ENCODE measurements at regions not wholly inside any gene's neighbourhood (a gene's known extent, or its start where the extent isn't known, plus 50 kb on each side); places are given as distances from the start of the nearest gene placed in this dataset.

DNA sequence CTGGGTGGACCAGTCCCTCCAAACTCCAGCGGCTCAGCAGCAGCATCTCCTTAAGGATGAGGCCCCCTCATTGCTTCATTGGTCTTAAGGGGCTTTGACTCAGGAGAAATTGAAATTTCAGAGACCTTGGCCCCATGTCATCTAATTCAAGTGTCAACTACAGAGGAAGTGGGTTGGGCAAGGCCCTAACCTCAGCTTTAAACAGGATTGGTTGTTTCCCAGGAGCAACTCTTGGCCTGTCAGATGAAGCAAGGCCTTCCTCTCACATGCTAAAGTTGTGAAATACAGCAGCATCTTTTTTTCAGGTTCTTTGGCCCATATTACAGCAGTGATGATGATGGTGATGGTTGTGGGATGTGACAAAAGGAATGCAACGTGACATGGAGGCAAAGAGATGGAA is 348.3 kb downstream of the ICE1 start:
- Mint-ChIP-seq H3K27ac (no peak overlapping the region), H3K36me3 (ENCODE audit: low read depth) (no peaks in the 10 kb centered on the region), H3K27me3 (ENCODE audit: low read depth) (peaks cover 7% of the 10 kb centered on the region), H3K9me3 (no peaks in the 10 kb centered on the region), H3K4me3 (no peak overlapping the region), H3K4me1 (ENCODE audit: low read depth) (no peaks in the 10 kb centered on the region)
- DNase-seq = no peak
- CTCF ChIA-PET = interaction anchor here (0.5 kb wide), 1 partner anchor 246 kb away, joined by 3 read pairs; no protein-coding TSS in a partner anchor
- intact Hi-C loops (cut with micrococcal nuclease) = no loop called here

DNA sequence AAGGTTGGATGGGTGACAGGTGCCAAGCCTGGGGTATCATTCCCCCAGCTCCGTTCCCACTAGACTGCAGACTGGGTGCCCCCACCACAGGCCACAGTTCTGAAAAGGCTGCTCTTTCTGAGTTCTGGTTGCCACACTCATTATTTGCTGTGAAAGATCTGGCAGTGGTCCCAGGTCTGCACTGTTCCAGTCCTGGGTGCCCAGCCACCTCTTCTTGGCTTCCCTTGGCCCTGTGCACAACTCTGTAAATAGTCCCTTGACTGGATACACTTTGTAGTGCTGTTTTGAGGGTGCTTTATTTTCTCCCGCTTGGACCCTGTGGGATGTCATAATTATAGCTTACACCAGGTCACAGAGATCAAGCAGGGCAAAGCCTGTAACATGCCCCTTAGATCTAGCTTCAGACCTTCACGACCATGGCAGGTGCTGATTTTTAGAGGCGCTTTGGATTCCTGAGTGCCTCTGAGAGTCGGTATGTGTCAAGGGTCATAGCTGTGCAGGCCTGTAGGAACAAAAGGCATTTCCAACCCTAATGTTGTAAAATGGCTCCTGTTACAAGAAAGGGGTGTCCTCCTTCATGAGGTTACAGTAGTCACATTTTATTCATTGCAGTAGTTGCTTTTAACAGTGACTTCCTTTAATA is 344.9 kb downstream of the ICE1 start:
- Mint-ChIP-seq H3K36me3 (ENCODE audit: low read depth) (no peaks in the 10 kb centered on the region), H3K4me3 (no peak overlapping the region), H3K27ac (no peak overlapping the region), H3K4me1 (ENCODE audit: low read depth) (no peaks in the 10 kb centered on the region), H3K9me3 (no peaks in the 10 kb centered on the region), H3K27me3 (ENCODE audit: low read depth) (peaks cover 5% of the 10 kb centered on the region)
- intact Hi-C loops (cut with micrococcal nuclease) = no loop called here
- DNase-seq = no peak
- CTCF ChIA-PET = no interaction called here

DNA sequence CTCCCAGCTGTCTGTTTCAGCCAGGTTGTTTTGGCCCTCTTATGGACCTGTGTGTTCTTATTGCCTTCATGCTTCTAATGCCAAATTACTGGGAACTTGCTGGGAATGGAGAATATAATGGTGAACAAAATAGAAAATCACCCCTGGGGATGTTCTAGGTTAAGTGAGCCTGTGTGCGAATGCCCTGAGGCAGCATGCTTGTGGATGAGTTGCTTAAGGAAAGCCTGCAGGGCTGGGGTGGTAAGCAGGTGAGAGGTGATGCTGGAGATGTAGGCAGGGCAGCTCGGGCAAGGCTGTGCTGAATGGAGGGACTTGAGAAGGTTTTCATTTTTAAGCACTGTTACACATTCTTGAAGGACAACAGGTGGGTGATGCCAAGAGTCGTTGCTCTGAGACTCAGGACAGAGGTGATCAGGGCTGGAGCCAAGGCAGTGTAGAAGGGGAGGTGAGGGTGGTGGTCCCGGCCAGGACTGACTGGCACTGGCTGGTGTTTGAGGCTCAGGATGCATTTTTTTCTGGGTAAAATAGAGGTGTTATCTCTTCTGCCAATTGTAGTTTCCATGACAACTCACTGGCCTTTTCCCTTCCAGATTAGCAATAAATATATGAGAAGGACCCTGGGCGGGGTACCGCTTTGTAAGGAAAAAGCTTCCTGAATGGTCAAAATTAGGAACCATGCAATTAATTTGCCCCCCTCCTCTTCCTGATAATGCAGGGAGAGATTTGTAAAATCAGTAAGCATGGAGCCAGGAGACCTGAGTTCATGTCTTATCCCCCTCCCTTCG is 342.8 kb downstream of the ICE1 start:
- Mint-ChIP-seq H3K36me3 (ENCODE audit: low read depth) (no peaks in the 10 kb centered on the region), H3K9me3 (peaks cover 1% of the 10 kb centered on the region), H3K27me3 (ENCODE audit: low read depth) (peaks cover 7% of the 10 kb centered on the region), H3K4me1 (ENCODE audit: low read depth) (no peaks in the 10 kb centered on the region), H3K27ac (no peak overlapping the region), H3K4me3 (no peak overlapping the region)
- intact Hi-C loops (cut with micrococcal nuclease) = no loop called here
- no peak for DNase-seq
- CTCF ChIA-PET = no interaction called here

DNA sequence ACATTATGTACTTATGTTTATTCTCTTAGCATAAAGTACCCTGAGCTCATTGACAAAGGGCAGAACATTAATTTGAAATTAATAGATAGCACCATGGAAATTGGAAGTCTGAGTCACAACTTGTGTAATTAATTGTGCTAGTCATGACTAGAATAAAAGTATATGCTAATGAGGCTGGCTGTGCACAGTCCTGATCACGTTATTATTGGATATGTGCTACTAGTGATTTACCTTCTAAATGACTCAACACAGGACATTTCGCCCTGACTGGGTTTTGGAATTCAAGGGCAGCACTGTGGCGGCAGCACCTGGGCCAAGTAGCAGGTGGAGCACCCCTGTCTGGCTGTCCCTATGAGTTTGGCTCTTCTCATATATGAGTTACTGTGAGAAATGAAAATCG is 341.8 kb downstream of the ICE1 start:
- Mint-ChIP-seq H3K9me3 (peaks cover 1% of the 10 kb centered on the region), H3K36me3 (ENCODE audit: low read depth) (no peaks in the 10 kb centered on the region)

DNA sequence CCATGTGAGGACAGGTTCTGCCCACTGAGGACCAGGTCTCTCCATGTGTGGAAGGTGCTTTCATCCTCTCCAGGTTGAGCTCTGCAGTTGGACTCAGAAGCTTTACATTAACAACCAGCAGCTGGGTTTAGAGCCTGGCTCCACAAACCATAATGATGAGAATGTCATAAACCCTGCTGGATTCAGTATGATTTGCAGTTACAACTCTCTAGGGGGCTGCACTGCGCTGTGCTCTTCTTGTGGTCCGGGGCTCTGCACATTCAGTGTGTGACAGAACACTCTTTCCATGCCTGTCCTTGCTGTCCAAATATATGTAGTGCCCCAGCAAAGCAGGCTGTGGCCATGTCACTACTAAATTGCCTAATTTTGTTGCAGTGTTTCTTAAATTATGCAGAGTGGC is 334.3 kb downstream of the ICE1 start:
- H3K9me3 Mint-ChIP-seq = peaks cover 1% of the 10 kb centered on the region

More for the DNA sequence above, 341.8 kb downstream of the ICE1 start:
- Mint-ChIP-seq H3K4me3 (no peak overlapping the region), H3K27me3 (ENCODE audit: low read depth) (peaks cover 7% of the 10 kb centered on the region), H3K27ac (no peak overlapping the region), H3K4me1 (ENCODE audit: low read depth) (no peaks in the 10 kb centered on the region)
- CTCF ChIA-PET = no interaction called here
- intact Hi-C loops (cut with micrococcal nuclease) = no loop called here
- DNase-seq = no peak

DNA sequence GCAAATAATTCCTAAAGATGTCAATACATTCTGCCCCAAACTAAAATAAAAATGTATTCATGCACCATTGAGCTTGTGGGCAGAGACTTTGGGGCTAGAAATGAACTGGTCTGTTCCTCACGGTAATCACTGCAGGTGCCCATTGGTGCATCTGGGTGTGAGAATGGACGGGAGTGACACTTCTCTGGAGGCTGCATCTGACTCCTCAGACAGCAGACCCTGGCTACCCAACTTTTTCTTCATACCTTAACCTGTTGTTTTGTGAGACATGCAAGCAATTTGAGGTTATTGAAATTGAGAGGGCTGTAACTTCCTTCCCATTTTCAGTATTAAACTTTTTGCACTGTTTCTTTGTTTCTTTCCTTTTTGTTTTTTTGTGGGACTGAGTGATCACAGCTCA is 333.4 kb downstream of the ICE1 start:
- DNase-seq = no peak
- CTCF ChIA-PET = no interaction called here
- Mint-ChIP-seq H3K4me3 (no peak overlapping the region), H3K36me3 (ENCODE audit: low read depth) (no peaks in the 10 kb centered on the region), H3K27me3 (ENCODE audit: low read depth) (peaks cover 12% of the 10 kb centered on the region), H3K27ac (no peak overlapping the region), H3K9me3 (no peaks in the 10 kb centered on the region), H3K4me1 (ENCODE audit: low read depth) (no peaks in the 10 kb centered on the region)
- intact Hi-C loops (cut with micrococcal nuclease) = no loop called here

More for the DNA sequence above, 334.3 kb downstream of the ICE1 start:
- Mint-ChIP-seq H3K4me1 (ENCODE audit: low read depth) (no peaks in the 10 kb centered on the region), H3K4me3 (no peak overlapping the region), H3K36me3 (ENCODE audit: low read depth) (no peaks in the 10 kb centered on the region), H3K27ac (no peak overlapping the region), H3K27me3 (ENCODE audit: low read depth) (peaks cover 11% of the 10 kb centered on the region)
- CTCF ChIA-PET = no interaction called here
- intact Hi-C loops (cut with micrococcal nuclease) = no loop called here
- no peak for DNase-seq

DNA sequence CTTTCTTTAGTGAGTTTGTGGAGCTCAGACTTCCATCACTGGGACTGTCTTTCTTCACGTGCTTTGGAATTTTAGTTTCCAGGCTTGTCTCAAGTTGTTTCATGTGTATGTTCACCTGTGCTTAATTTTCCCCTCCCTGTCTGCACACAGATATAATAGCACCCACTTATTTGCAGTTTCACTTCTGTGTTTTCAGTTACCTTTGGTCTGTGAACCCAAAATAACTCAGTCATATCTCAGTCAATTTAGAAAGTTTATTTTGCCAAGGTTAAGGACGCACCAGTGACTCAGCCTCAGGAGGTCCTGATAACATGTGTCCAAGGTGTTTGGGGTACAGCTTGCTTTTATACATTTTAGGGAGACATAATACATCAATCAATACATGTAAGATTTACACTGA is 330.4 kb downstream of the ICE1 start:
- no peak overlapping the region for H3K27ac Mint-ChIP-seq
- DNase-seq = no peak
- no peaks in the 10 kb centered on the region for H3K9me3 Mint-ChIP-seq
- no peaks in the 10 kb centered on the region for H3K36me3 Mint-ChIP-seq (ENCODE audit: low read depth)
- intact Hi-C loops (cut with micrococcal nuclease) = no loop called here
- CTCF ChIA-PET = no interaction called here
- H3K4me3 Mint-ChIP-seq = no peak overlapping the region
- no peaks in the 10 kb centered on the region for H3K4me1 Mint-ChIP-seq (ENCODE audit: low read depth)
- H3K27me3 Mint-ChIP-seq (ENCODE audit: low read depth) = peaks cover 18% of the 10 kb centered on the region

DNA sequence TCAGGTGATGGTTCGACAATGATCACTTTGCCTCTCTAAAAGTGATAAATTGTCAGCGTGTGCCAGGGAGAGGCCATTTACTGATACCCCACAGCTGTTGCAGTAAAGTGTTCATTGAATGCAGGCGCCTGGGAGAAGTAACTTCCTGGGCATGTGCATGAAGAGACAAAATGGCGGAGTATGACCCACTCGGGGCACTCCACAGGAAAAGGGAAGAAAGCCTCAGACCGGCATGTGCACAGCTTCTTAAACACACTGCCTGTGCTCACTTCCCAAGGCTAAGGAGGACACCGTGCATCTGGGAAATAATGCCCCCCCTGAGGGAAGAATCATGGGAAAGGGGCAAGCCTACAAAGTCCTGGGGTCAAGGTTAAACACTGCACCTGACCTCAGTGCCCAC is 329.5 kb downstream of the ICE1 start:
- Mint-ChIP-seq H3K36me3 (ENCODE audit: low read depth) (no peaks in the 10 kb centered on the region), H3K4me1 (ENCODE audit: low read depth) (no peaks in the 10 kb centered on the region), H3K27me3 (ENCODE audit: low read depth) (peaks cover 18% of the 10 kb centered on the region), H3K27ac (no peak overlapping the region), H3K4me3 (no peak overlapping the region), H3K9me3 (peaks cover under 1% of the 10 kb centered on the region)
- DNase-seq = no peak
- intact Hi-C loops (cut with micrococcal nuclease) = no loop called here
- CTCF ChIA-PET = no interaction called here

DNA sequence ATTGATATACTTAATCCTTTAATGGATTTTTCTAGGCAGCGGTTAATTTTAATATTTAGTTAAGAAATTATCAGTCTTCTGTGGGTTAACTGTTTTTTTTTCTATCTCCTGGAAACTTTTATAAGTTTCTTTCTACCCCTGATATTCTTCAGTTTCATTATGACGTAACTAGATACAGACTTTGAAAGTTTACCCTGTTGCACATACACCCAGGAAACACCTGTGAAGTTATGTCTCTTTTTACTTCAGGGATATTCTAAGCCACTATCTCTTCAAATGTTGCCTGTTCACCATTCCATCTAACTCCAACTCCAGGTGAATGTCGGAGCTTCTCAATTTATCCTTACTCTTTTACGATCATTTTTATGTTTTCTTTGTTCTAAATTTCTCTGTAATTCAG is 329.0 kb downstream of the ICE1 start:
- CTCF ChIA-PET = no interaction called here
- intact Hi-C loops (cut with micrococcal nuclease) = no loop called here
- Mint-ChIP-seq H3K9me3 (peaks cover 3% of the 10 kb centered on the region), H3K4me3 (no peak overlapping the region), H3K4me1 (ENCODE audit: low read depth) (no peaks in the 10 kb centered on the region), H3K27me3 (ENCODE audit: low read depth) (peaks cover 20% of the 10 kb centered on the region), H3K36me3 (ENCODE audit: low read depth) (no peaks in the 10 kb centered on the region), H3K27ac (no peak overlapping the region)
- DNase-seq = no peak

DNA sequence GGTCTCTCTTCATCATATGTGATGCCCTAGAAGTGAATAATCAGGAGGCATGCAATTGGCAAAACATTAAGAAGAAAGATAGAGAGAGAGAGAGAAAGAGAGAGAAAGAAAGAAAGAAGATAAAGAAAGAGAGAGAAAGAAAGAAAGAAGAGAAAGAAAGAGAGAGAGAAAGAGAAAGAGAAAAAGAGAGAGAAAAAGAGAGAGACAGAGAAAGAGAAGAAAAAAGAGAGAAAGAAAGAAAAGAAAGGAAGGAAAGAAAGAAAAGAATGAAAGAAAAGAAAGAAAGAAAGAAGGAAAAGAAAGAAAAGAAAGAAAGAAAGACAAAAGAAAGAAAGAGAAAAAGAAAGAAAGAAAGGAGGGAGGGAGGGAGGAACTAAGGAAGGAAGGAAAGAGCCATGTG is 318.9 kb downstream of the ICE1 start:
- intact Hi-C loops (cut with micrococcal nuclease) = no loop called here
- CTCF ChIA-PET = no interaction called here
- H3K4me3 Mint-ChIP-seq = no peak overlapping the region
- H3K27me3 Mint-ChIP-seq (ENCODE audit: low read depth) = peaks cover 6% of the 10 kb centered on the region
- no peaks in the 10 kb centered on the region for H3K36me3 Mint-ChIP-seq (ENCODE audit: low read depth)
- no peak for DNase-seq
- H3K9me3 Mint-ChIP-seq = peaks cover 30% of the 10 kb centered on the region
- no peaks in the 10 kb centered on the region for H3K4me1 Mint-ChIP-seq (ENCODE audit: low read depth)
- no peak overlapping the region for H3K27ac Mint-ChIP-seq

DNA sequence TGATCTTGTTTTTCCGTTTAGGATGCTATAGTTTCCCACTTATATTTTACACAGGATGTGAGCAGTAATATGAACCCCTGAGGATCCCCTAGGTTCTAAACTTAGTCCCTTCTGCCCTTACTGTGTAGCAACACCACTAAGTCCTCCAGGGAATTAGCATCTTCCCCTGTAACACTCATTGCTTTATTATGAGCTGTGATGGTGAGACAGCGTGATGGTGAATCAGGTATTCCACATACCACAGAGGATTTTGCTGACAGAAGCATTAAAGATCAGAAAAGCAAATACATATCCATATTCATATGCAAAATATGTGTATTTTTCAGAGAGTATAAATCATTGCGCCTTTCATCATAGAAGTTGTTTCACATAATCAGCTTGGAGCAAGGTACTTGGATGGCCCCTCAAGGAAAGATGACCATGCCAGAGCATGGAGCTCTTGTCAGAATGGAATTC is 317.0 kb downstream of the ICE1 start:
- H3K4me1 Mint-ChIP-seq (ENCODE audit: low read depth) = no peaks in the 10 kb centered on the region
- intact Hi-C loops (cut with micrococcal nuclease) = no loop called here
- peaks cover 14% of the 10 kb centered on the region for H3K9me3 Mint-ChIP-seq
- no peak overlapping the region for H3K4me3 Mint-ChIP-seq
- no peaks in the 10 kb centered on the region for H3K36me3 Mint-ChIP-seq (ENCODE audit: low read depth)
- CTCF ChIA-PET = no interaction called here
- peaks cover 16% of the 10 kb centered on the region for H3K27me3 Mint-ChIP-seq (ENCODE audit: low read depth)
- H3K27ac Mint-ChIP-seq = no peak overlapping the region
- DNase-seq = no peak

DNA sequence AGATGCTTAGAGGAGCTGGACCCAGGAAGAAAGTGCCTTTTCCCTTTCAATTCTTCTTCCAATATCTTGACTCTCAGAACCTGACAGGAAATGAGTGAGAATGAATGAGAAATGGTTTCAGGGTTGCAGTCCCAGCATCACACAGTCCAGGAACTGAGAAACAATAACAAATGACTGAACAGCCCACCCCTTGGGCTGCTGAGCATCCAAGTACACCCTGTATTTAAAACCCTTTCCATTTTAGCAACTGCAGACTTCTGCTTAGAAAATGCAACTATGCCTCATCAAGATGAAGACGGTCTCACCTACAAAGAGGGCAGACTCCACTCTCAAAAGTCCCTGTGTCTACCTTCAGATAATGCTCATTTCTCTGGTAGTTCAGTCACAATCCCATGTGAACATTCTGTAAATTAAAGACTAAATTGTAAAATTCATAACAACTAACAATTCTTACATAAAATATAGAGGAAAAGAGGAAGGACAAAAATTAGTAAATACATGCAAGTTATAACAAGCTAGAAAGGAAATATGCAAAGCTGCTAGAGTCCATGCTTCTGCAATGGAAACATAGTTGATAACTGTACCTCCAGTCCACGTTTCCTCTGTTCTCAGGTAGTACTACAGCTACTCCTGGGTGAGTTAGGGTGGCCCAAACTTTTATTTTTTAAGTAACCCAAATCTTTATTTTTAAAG is 316.5 kb downstream of the ICE1 start:
- Mint-ChIP-seq H3K36me3 (ENCODE audit: low read depth) (no peaks in the 10 kb centered on the region), H3K9me3 (peaks cover 12% of the 10 kb centered on the region), H3K27me3 (ENCODE audit: low read depth) (peaks cover 16% of the 10 kb centered on the region), H3K4me3 (no peak overlapping the region), H3K27ac (no peak overlapping the region), H3K4me1 (ENCODE audit: low read depth) (no peaks in the 10 kb centered on the region)
- CTCF ChIA-PET = no interaction called here
- no peak for DNase-seq
- intact Hi-C loops (cut with micrococcal nuclease) = no loop called here

DNA sequence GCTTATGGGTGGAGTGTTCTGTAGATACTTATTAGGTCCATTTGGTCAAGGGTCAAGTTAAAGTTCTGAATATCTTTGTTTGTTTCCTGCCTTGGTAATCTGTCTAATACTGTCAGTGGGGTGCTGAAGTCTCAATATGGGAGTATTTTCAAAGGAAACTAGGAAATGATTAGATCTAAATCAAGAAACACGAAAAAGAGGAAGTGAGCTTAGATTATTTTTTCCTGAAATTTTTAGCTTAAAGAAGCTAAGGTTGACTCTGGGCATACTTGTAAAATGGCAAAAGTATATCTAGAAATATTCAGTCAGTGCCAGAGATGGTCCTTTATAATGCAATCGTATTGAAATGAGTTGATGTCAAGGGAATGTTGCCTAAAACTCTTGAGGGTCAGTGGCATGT is 313.5 kb downstream of the ICE1 start:
- Mint-ChIP-seq H3K4me1 (ENCODE audit: low read depth) (no peaks in the 10 kb centered on the region), H3K4me3 (no peak overlapping the region), H3K9me3 (no peaks in the 10 kb centered on the region), H3K27ac (no peak overlapping the region), H3K27me3 (ENCODE audit: low read depth) (peaks cover 16% of the 10 kb centered on the region), H3K36me3 (ENCODE audit: low read depth) (no peaks in the 10 kb centered on the region)
- DNase-seq = no peak
- intact Hi-C loops (cut with micrococcal nuclease) = no loop called here
- CTCF ChIA-PET = no interaction called here
